HUES6 (cell line): ENCODE measurements at regions not wholly inside any gene's neighbourhood (a gene's known extent, or its start where the extent isn't known, plus 50 kb on each side); places are given as distances from the start of the nearest gene placed in this dataset.

ENCODE experiments used
- H3K27ac ChIP-seq: 2 replicates; pipeline ENCODE4 v1.7.0; 2013; ENCODE audit warnings: low read depth, mild to moderate bottlenecking, low read length, inconsistent platforms
- H3K27me3 ChIP-seq: 2 replicates; pipeline ENCODE4 v1.6.1; 2013; ENCODE audit warnings: low read length; ENCODE audit not compliant: control insufficient read depth, insufficient read depth
- H3K36me3 ChIP-seq: 2 replicates; pipeline ENCODE4 v1.6.1; 2013; ENCODE audit warnings: low read length; ENCODE audit not compliant: control insufficient read depth, insufficient read depth
- H3K4me1 ChIP-seq: 2 replicates; pipeline ENCODE4 v1.6.1; 2013; ENCODE audit warnings: low read length; ENCODE audit not compliant: control insufficient read depth, insufficient read depth
- H3K4me3 ChIP-seq: 2 replicates; pipeline ENCODE4 v1.5.1; 2013; ENCODE audit warnings: low read depth, low read length
- H3K9ac ChIP-seq: one replicate; pipeline ENCODE4 v1.6.1; 2013; ENCODE audit warnings: mild to moderate bottlenecking, low read length
- H3K9me3 ChIP-seq: 2 replicates; pipeline ENCODE4 v1.6.1; 2013; ENCODE audit warnings: low read depth, low read length; ENCODE audit not compliant: control insufficient read depth, insufficient read depth

- Histone ChIP-seq H3K27ac (no peak overlapping the region), H3K36me3 (no peaks in the 10 kb centered on the region), H3K4me3 (no peak overlapping the region), H3K9ac (no peak overlapping the region), H3K4me1 (peaks cover 5% of the 10 kb centered on the region; the same call in 1 of the 2 replicates), H3K9me3 (no peaks in the 10 kb centered on the region), H3K27me3 (no peaks in the 10 kb centered on the region)
Observed at GRCh38 chr11:134578807-134579723, 167.0 kb upstream of the B3GAT1 start.

GRCh38 chr11:134577751-134578395, 165.8 kb upstream of the B3GAT1 start:
- H3K27me3 ChIP-seq = no peaks in the 10 kb centered on the region
- H3K36me3 ChIP-seq = no peaks in the 10 kb centered on the region
- no peak overlapping the region for H3K9ac ChIP-seq
- no peak overlapping the region for H3K27ac ChIP-seq
- no peaks in the 10 kb centered on the region for H3K9me3 ChIP-seq
- no peak overlapping the region for H3K4me3 ChIP-seq
- peaks cover 5% of the 10 kb centered on the region; the same call in 1 of the 2 replicates for H3K4me1 ChIP-seq

- no peak overlapping the region for H3K9ac ChIP-seq
- no peak overlapping the region for H3K27ac ChIP-seq
- no peaks in the 10 kb centered on the region for H3K27me3 ChIP-seq
- H3K4me3 ChIP-seq = no peak overlapping the region
- peaks cover 5% of the 10 kb centered on the region; the same call in 1 of the 2 replicates for H3K4me1 ChIP-seq
- no peaks in the 10 kb centered on the region for H3K9me3 ChIP-seq
- no peaks in the 10 kb centered on the region for H3K36me3 ChIP-seq
Observed at GRCh38 chr11:134576721-134577171, 164.7 kb upstream of the B3GAT1 start.

- no peaks in the 10 kb centered on the region for H3K27me3 ChIP-seq
- peaks cover 5% of the 10 kb centered on the region; the same call in 1 of the 2 replicates for H3K4me1 ChIP-seq
- no peaks in the 10 kb centered on the region for H3K9me3 ChIP-seq
Observed at GRCh38 chr11:134576286-134576685, 164.2 kb upstream of the B3GAT1 start.

GRCh38 chr11:134575504-134576230, 163.6 kb upstream of the B3GAT1 start:
- H3K9me3 ChIP-seq = no peaks in the 10 kb centered on the region
- no peaks in the 10 kb centered on the region for H3K36me3 ChIP-seq
- no peak overlapping the region for H3K4me3 ChIP-seq
- peaks cover 5% of the 10 kb centered on the region; the same call in 1 of the 2 replicates for H3K4me1 ChIP-seq
- H3K27ac ChIP-seq = no peak overlapping the region
- no peak overlapping the region for H3K9ac ChIP-seq
- no peaks in the 10 kb centered on the region for H3K27me3 ChIP-seq

More at GRCh38 chr11:134576286-134576685, 164.2 kb upstream of the B3GAT1 start:
- Histone ChIP-seq H3K9ac (no peak overlapping the region), H3K4me3 (no peak overlapping the region), H3K27ac (no peak overlapping the region), H3K36me3 (no peaks in the 10 kb centered on the region)

GRCh38 chr11:134574947-134575346, 162.9 kb upstream of the B3GAT1 start:
- Histone ChIP-seq H3K27me3 (no peaks in the 10 kb centered on the region), H3K36me3 (no peaks in the 10 kb centered on the region), H3K9me3 (no peaks in the 10 kb centered on the region), H3K9ac (no peak overlapping the region), H3K4me3 (no peak overlapping the region), H3K27ac (no peak overlapping the region), H3K4me1 (peaks cover 5% of the 10 kb centered on the region; the same call in 1 of the 2 replicates)

GRCh38 chr11:134574425-134574824, 162.4 kb upstream of the B3GAT1 start:
- no peaks in the 10 kb centered on the region for H3K9me3 ChIP-seq
- H3K4me3 ChIP-seq = no peak overlapping the region
- no peaks in the 10 kb centered on the region for H3K36me3 ChIP-seq
- H3K27me3 ChIP-seq = no peaks in the 10 kb centered on the region
- no peak overlapping the region for H3K27ac ChIP-seq
- no peak overlapping the region for H3K9ac ChIP-seq
- peaks cover 5% of the 10 kb centered on the region; the same call in 1 of the 2 replicates for H3K4me1 ChIP-seq

- no peak overlapping the region for H3K4me3 ChIP-seq
- H3K9ac ChIP-seq = no peak overlapping the region
- peaks cover 5% of the 10 kb centered on the region; the same call in 1 of the 2 replicates for H3K4me1 ChIP-seq
- H3K36me3 ChIP-seq = no peaks in the 10 kb centered on the region
- no peak overlapping the region for H3K27ac ChIP-seq
- H3K27me3 ChIP-seq = no peaks in the 10 kb centered on the region
- H3K9me3 ChIP-seq = no peaks in the 10 kb centered on the region
Observed at GRCh38 chr11:134573857-134574256, 161.8 kb upstream of the B3GAT1 start.

- Histone ChIP-seq H3K9ac (no peak overlapping the region), H3K9me3 (no peaks in the 10 kb centered on the region), H3K4me3 (no peak overlapping the region)
Observed at GRCh38 chr11:134572741-134573675, 161.0 kb upstream of the B3GAT1 start.

GRCh38 chr11:134571301-134571700, 159.3 kb upstream of the B3GAT1 start:
- peaks cover 5% of the 10 kb centered on the region; the same call in 1 of the 2 replicates for H3K4me1 ChIP-seq
- H3K4me3 ChIP-seq = no peak overlapping the region
- H3K27me3 ChIP-seq = no peaks in the 10 kb centered on the region
- H3K9me3 ChIP-seq = no peaks in the 10 kb centered on the region
- H3K27ac ChIP-seq = no peak overlapping the region
- H3K9ac ChIP-seq = no peak overlapping the region
- no peaks in the 10 kb centered on the region for H3K36me3 ChIP-seq

More at GRCh38 chr11:134572741-134573675, 161.0 kb upstream of the B3GAT1 start:
- no peaks in the 10 kb centered on the region for H3K27me3 ChIP-seq
- H3K36me3 ChIP-seq = no peaks in the 10 kb centered on the region
- no peak overlapping the region for H3K27ac ChIP-seq
- H3K4me1 ChIP-seq = peaks cover 5% of the 10 kb centered on the region; the same call in 1 of the 2 replicates
